GM19238 (cell line): ENCODE measurements at regions not wholly inside any gene's neighbourhood (a gene's known extent, or its start where the extent isn't known, plus 50 kb on each side); places are given as distances from the start of the nearest gene placed in this dataset.

Experiments used
- DNase-seq: peaks from one replicate; pipeline ENCODE4 v3.0.0; 2011; ENCODE audit warnings: low spot score; ENCODE audit not compliant: insufficient read length

GRCh38 chr4:84441758-84442377 lies 57.2 kb downstream of the NKX6-1 start:
- no peak for DNase-seq

- no peak for DNase-seq
Observed at GRCh38 chr4:84439996-84440395, 59.1 kb downstream of the NKX6-1 start.

- DNase-seq, result no peak
Observed at GRCh38 chr4:84436812-84437211, 62.3 kb downstream of the NKX6-1 start.

- DNase-seq, result no peak
Observed at GRCh38 chr4:84434344-84434743, 64.7 kb downstream of the NKX6-1 start.

- DNase-seq, result no peak
Observed at GRCh38 chr4:84433633-84434222, 65.4 kb downstream of the NKX6-1 start.

- no peak for DNase-seq
Observed at GRCh38 chr4:84432713-84433112, 66.4 kb downstream of the NKX6-1 start.

GRCh38 chr4:84420608-84421007 lies 78.5 kb downstream of the NKX6-1 start:
- no peak for DNase-seq

- no peak for DNase-seq
Observed at GRCh38 chr4:84419201-84419600, 79.9 kb downstream of the NKX6-1 start.

GRCh38 chr4:84417997-84418709 lies 80.9 kb downstream of the NKX6-1 start:
- DNase-seq, result no peak

- DNase-seq, result no peak
Observed at GRCh38 chr4:84413976-84414375, 85.1 kb downstream of the NKX6-1 start.

- DNase-seq, result no peak
Observed at GRCh38 chr4:84413480-84413879, 85.6 kb downstream of the NKX6-1 start.

GRCh38 chr4:84412062-84412461 lies 87.0 kb downstream of the NKX6-1 start:
- no peak for DNase-seq

GRCh38 chr4:84407554-84408407 lies 91.3 kb downstream of the NKX6-1 start:
- no peak for DNase-seq

GRCh38 chr4:84403656-84404055 lies 95.4 kb downstream of the NKX6-1 start:
- no peak for DNase-seq

- no peak for DNase-seq
Observed at GRCh38 chr4:84401701-84402306, 97.3 kb downstream of the NKX6-1 start.

- no peak for DNase-seq
Observed at GRCh38 chr4:84394386-84394785, 104.7 kb downstream of the NKX6-1 start.

- no peak for DNase-seq
Observed at GRCh38 chr4:84392951-84393590, 106.0 kb downstream of the NKX6-1 start.

- DNase-seq, result no peak
Observed at GRCh38 chr4:84389406-84389805, 109.7 kb downstream of the NKX6-1 start.

GRCh38 chr4:84385203-84385602 lies 113.9 kb downstream of the NKX6-1 start:
- DNase-seq, result no peak

- no peak for DNase-seq
Observed at GRCh38 chr4:84384801-84385200, 114.3 kb downstream of the NKX6-1 start.

GRCh38 chr4:84381759-84382158 lies 117.3 kb downstream of the NKX6-1 start:
- DNase-seq, result no peak
